GM19238 (cell line): ENCODE measurements at regions not wholly inside any gene's neighbourhood (a gene's known extent, or its start where the extent isn't known, plus 50 kb on each side); places are given as distances from the start of the nearest gene placed in this dataset.
A peak's percentile ranks its signal among the peaks of the same experiment; 100 is the strongest.

Experiments used
- DNase-seq: peaks from one replicate; pipeline ENCODE4 v3.0.0; 2011; ENCODE audit warnings: low spot score; ENCODE audit not compliant: insufficient read length

GRCh38 chr5:71864730-71865601 is 145.9 kb downstream of the CARTPT start:
- DNase-seq = no peak

DNA sequence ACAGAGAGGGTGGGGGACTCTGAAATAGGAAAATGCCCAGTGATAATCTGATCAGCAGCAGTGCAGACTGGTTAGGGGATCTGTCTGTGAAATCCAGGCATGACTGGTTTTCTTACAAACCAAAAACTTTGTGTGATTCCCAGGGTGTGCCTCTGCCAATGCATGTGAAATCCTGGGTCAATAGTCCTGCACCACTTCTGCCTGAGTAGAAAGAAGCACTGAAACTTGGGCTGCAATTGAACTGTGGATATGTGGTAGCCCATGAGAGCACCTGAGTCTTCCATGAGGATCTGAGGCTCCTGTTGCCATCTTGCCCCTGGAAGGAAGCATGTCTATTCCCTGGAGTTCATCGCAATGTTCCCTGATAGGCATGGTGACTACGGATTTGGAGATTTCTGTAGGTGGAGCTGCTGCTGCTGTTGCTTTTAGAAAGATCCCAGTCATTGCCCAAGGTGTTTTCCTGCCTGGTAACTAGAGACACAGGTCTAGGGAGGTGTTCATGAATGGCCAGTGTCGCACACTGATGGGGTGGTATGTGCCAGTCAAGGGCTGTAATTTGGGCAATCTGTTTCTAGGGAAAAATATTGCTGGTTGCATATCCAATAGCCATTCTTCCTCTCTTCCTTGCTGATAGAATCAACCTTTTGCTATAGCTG is 146.7 kb downstream of the CARTPT start:
- no peak for DNase-seq

- no peak for DNase-seq
Observed at GRCh38 chr5:71872311-71872864, 153.3 kb downstream of the CARTPT start.

DNA sequence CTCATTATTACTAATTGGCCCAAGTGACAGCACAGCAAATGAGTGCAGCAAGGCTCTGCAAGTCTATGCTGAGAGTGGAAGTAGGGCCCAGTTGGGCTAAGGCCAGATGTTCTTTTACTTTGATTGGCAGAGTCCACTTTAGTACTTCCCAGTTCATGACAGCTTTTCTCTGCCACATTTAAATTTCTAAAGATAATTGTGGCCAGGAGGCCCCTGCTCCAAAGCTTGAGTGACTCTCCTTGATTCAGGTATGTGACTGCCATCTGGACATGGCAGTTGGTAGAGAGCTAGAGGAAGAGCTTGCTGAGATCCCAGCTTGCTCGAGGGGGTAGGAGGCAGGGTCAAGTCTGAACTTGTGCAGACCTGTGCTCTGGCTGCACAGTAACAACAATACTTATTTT is 154.1 kb downstream of the CARTPT start:
- no peak for DNase-seq

GRCh38 chr5:71874521-71874920 is 155.4 kb downstream of the CARTPT start:
- DNase-seq = no peak

DNA sequence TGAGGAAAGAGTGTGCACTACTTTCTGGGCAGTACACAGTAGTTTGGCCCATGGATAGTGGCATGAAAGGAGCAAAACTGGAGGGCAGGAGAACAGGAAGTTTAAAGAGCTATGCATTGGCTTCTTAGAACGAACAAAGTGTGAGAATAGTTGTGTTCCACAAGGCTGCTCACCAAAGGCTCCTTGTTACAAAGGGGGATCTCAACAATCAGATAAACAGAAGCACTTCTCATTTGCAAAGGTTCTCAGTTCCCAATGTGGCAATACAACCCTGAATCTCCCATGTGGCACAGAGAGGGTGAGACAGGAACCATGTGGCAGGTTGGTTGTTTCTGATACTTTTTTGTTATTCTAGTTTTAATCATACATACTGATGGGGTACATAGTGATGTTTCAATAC is 158.4 kb downstream of the CARTPT start:
- no peak for DNase-seq

DNA sequence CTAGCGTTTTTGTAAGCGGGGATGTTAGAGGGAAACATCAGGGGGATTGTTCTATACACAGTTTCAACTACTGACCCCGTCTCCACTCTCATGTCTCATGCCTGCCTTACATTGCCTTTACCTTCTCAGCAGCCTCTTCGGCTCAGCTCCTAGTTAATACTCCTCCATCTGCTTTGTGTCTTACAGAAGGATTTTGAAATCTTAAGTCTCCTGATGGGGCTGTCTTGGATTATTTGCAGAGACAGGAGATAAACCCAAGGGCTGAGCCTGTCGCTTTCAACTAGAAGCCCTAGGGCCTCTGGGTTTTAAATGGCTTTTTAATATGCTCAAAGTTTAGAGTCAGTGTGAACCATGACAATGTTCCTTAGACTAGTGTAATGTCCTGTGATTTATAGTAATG is 161.5 kb downstream of the CARTPT start:
- DNase-seq = no peak

GRCh38 chr5:71882826-71883741 is 164.0 kb downstream of the CARTPT start:
- DNase-seq = no peak

- DNase-seq = no peak
Observed at GRCh38 chr5:71883742-71884103, 164.6 kb downstream of the CARTPT start.

DNA sequence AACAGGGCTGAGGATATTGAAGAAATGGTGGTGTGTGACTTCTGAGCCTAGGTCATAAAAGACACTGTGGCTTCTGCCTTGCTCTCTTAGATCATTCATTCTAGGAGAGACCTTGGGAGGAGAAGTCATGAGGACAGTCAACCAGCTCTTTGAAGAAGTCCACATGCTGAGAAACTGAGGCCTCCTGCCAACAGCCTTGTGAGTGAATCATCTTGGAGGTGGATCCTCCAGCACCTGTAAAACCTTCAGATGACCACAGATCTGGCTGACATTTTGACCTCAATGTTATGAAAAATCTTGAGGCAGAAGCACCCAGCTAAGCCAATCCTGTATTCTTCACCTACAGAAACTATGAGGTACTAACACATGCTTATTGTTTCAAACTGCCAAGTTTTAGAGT is 165.9 kb downstream of the CARTPT start:
- DNase-seq = no peak

DNA sequence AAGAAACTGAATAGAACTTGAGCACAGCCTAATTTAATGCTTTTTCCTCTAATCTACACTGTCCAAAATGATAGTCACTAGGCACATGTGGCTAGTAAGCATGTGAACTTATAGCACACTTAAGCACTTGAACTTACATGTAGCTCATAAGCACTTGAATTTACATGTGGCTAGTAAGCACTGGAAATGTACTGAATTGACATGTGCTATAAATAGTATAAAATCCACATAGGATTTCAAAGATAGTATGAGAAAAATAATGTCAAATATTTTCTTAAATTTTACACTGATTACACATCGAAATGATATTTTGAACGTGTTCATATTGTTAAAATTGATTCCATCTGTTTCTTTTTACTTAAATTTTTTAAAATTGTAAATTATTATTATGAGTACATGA is 167.3 kb downstream of the CARTPT start:
- DNase-seq = no peak

GRCh38 chr5:71887680-71888079 is 168.6 kb downstream of the CARTPT start:
- peak; percentile 56 for DNase-seq

DNA sequence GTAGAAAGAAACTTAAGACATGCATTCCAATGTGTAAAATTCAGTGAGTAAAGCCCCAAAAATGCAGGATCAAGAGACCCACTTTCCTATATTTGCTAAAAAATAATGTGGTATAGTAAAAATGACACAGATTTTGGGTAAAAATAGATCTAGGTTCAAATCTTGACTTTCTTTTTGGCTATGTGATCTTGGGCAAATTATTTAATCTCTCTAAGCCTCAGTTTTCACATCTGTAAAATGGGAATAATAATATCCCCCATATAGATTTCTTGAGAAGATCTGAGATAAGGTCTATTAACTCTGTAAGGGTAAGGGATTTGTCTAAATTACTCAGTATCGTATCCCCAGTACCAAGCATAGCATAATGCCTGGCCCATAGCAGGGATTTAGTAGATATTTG is 172.3 kb downstream of the CARTPT start:
- DNase-seq = no peak

DNA sequence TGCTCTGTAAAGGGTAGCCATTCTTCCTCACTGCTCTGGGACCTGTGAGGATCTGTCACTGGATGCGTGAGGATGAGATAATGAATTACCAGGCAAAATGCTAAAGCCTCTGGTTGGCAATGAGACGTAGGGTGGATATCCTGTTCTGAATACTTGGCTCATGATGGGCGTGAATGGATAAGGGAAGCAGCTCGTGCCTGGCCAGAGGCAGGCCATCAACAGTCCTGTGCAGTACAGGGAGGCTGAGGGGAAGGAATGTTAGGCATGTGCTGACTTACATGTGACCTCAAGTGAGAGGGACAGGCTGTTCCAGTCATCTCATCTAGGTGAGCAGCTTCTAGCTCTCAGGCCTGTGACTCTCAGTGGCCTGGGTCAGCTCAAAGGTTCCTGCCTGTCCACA is 172.8 kb downstream of the CARTPT start:
- DNase-seq = no peak

DNA sequence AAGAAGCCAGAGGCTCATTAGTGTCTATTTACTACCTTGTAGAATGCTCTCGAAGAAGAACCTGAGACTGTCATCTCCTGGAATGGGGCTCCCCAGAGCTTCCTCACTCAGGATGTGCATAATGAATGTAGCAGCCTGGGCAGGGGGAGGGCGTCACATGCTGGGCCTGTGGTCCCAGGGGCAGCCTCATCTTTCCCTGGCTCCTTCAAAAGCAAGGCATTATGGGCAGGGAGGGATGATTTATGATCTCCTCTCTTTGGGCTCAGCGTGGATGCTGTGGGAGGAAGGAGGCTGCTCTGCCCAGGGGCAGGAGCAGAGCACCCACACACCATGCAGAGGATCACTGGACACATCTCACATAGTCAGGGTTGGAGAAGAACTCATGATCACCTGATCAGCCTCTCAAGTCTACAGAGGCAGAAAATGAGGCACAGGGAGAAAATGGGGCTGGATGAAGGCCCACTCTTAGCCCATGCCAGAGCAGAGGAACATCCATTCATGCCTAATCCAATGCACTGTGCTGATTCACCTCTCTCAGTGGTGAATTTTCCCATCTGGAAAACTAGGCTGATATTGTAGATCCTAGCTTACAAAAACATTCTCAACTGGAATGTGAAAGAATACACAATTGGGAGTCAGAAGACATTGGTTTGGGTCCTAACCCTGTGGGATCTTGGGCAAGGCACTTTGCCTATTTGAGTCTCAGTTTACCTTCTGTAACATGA is 173.7 kb downstream of the CARTPT start:
- DNase-seq = no peak

GRCh38 chr5:71893451-71893850 is 174.4 kb downstream of the CARTPT start:
- no peak for DNase-seq

DNA sequence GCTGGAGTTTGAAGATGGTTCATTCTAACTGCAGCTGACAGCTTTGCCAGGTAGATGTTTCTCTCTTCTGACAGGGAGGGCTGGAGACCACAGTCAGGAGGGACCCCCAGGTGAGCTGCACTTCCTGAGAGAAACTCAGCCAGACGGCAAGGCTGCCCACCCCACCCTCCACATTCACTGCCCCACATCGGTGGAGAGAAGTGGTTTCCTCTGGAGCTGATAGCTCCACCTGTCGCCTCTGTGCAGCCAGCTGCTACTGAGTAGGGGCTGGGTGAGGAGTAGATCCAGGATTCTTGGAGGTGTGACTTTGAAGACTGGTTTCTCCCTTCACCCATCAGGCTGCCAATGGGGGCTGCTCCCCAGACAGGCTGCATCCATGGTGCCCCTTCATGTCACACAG is 175.0 kb downstream of the CARTPT start:
- no peak for DNase-seq

DNA sequence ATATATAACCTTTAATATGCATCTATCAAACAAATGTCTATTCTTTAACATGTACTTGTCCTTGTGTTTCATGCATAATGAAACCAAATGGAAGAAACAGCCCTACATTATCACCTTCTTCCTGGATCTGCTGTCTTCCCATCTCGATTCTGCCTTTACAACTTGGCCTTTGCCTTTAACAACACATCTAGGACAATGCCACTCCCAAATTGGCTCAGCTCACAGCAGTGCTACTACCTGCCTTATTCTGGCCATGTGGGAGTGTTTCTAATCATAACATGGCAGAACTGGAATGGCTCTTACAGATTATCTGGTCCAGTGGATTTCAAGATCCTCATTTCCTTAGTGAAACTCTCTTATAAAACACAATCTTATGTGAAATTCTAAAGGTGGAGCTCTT is 176.5 kb downstream of the CARTPT start:
- no peak for DNase-seq

- no peak for DNase-seq
Observed at GRCh38 chr5:71899865-71900342, 180.8 kb downstream of the CARTPT start.

- no peak for DNase-seq
Observed at GRCh38 chr5:71903808-71904207, 184.7 kb downstream of the CARTPT start.

- DNase-seq = no peak
Observed at GRCh38 chr5:71904852-71905251, 185.8 kb downstream of the CARTPT start.
